ENCODE measurements at regions not wholly inside any gene's neighbourhood (a gene's known extent, or its start where the extent isn't known, plus 50 kb on each side); places are given as distances from the start of the nearest gene placed in this dataset.

- Histone ChIP-seq H3K9me3 (no peaks in the 10 kb centered on the region), H3K36me3 (ENCODE audit: insufficient read depth in 1 of 2, low read depth in 1 of 2) (no peaks in the 10 kb centered on the region), H3K4me1 (peaks cover 14% of the 10 kb centered on the region), H3K27ac (no peak overlapping the region), H3K27me3 (ENCODE audit: insufficient read depth in 3 of 3, low read length in 2 of 3) (no peaks in the 10 kb centered on the region), H3K4me3 (no peak overlapping the region)
- 56 to 69% (median 57%) methylated on average over 7 of the region's 7 CpGs for WGBS, 3 donors
- peak in 2 of 4 donors; percentile 26 to 48 for ATAC-seq
- intact Hi-C loops (cut with DNase I): no loop called here
- no peak for TF ChIP-seq CTCF (IDR thresholded peaks at IDR 0.05)
- DNase-seq: no peak
These were observed 97.1 kb downstream of the JCAD start for GRCh38 chr10:29962166-29962850.

GRCh38 chr10:29961351-29961750 is 98.0 kb downstream of the JCAD start:
- intact Hi-C loops (cut with DNase I): no loop called here
- ATAC-seq: no peak
- Histone ChIP-seq H3K36me3 (ENCODE audit: insufficient read depth in 1 of 2, low read depth in 1 of 2) (no peaks in the 10 kb centered on the region), H3K27ac (no peak overlapping the region), H3K9me3 (no peaks in the 10 kb centered on the region), H3K4me1 (peaks cover 16% of the 10 kb centered on the region), H3K27me3 (ENCODE audit: insufficient read depth in 3 of 3, low read length in 2 of 3) (no peaks in the 10 kb centered on the region), H3K4me3 (no peak overlapping the region)
- DNase-seq: no peak
- TF ChIP-seq CTCF (IDR thresholded peaks at IDR 0.05): no peak
- whole genome bisulfite sequencing, 3 donors: 92 to 96% (median 94%) methylated on average over 6 of the region's 6 CpGs

- Histone ChIP-seq H3K4me3 (no peak overlapping the region), H3K36me3 (ENCODE audit: insufficient read depth in 1 of 2, low read depth in 1 of 2) (no peaks in the 10 kb centered on the region), H3K27me3 (ENCODE audit: insufficient read depth in 3 of 3, low read length in 2 of 3) (no peaks in the 10 kb centered on the region), H3K27ac (no peak overlapping the region), H3K9me3 (no peaks in the 10 kb centered on the region), H3K4me1 (peaks cover 16% of the 10 kb centered on the region)
- ATAC-seq (no peak), DNase-seq (no peak)
- no peak for TF ChIP-seq CTCF (IDR thresholded peaks at IDR 0.05)
- 77 to 95% (median 95%) methylated on average over 3 of the region's 3 CpGs for WGBS, 3 donors
- intact Hi-C loops (cut with DNase I): no loop called here
These were observed 99.1 kb downstream of the JCAD start for GRCh38 chr10:29960261-29960660.

GRCh38 chr10:29959586-29959985 is 99.8 kb downstream of the JCAD start:
- Histone ChIP-seq H3K27ac (no peak overlapping the region), H3K36me3 (ENCODE audit: insufficient read depth in 1 of 2, low read depth in 1 of 2) (no peaks in the 10 kb centered on the region), H3K4me1 (peaks cover 16% of the 10 kb centered on the region), H3K27me3 (ENCODE audit: insufficient read depth in 3 of 3, low read length in 2 of 3) (no peaks in the 10 kb centered on the region), H3K4me3 (no peak overlapping the region), H3K9me3 (no peaks in the 10 kb centered on the region)
- WGBS, 3 donors: 68 to 73% (median 72%) methylated on average over 18 of the region's 18 CpGs
- TF ChIP-seq CTCF (IDR thresholded peaks at IDR 0.05): no peak
- intact Hi-C loops (cut with DNase I): no loop called here
- DNase-seq (no peak), ATAC-seq (no peak)

GRCh38 chr10:29958440-29958839 is 100.9 kb downstream of the JCAD start:
- no peaks in the 10 kb centered on the region for H3K36me3 ChIP-seq (ENCODE audit: insufficient read depth in 1 of 2, low read depth in 1 of 2)

More at GRCh38 chr10:29958440-29958839, 100.9 kb downstream of the JCAD start:
- no peak for TF ChIP-seq CTCF (IDR thresholded peaks at IDR 0.05)
- H3K9me3 ChIP-seq: no peaks in the 10 kb centered on the region
- DNase-seq (no peak), ATAC-seq (peak in 1 of 4 donors; percentile 20)
- WGBS, 3 donors: 89 to 98% (median 90%) methylated on average over 4 of the region's 4 CpGs
- intact Hi-C loops (cut with DNase I): no loop called here
- H3K4me1 ChIP-seq: peaks cover 16% of the 10 kb centered on the region
- H3K27ac ChIP-seq: peak overlapping the region; percentile 52
- no peaks in the 10 kb centered on the region for H3K27me3 ChIP-seq (ENCODE audit: insufficient read depth in 3 of 3, low read length in 2 of 3)
- H3K4me3 ChIP-seq: no peak overlapping the region
